ENCODE measurements at regions not wholly inside any gene's neighbourhood (a gene's known extent, or its start where the extent isn't known, plus 50 kb on each side); places are given as distances from the start of the nearest gene placed in this dataset.

DNA sequence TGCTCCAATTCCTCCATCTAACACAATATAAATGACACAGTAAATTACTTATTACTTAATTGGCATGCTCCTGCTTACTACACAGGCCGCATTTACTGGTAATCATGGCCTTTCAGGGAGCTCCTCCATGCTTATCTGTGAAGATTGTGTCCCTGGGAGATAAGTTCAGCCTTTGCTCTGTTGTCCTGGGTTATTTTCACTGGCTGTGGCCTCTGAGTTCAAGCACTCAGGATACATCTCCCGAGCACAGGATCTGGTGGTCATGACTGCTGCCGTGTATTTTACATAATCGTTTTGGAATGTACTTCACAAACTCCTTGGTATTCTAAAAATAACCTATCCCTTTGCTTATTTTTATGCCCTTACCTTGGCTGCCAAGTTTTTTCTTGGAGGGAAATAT lies 215.7 kb downstream of the ICE1 start:
- H3K27me3 ChIP-seq (ENCODE audit: control insufficient read depth, insufficient read depth, low read length): no peaks in the 10 kb centered on the region
- no peaks in the 10 kb centered on the region for H3K36me3 ChIP-seq (ENCODE audit: control insufficient read depth, insufficient read depth, low read length)
- H3K9ac ChIP-seq (ENCODE audit: low read length): no peak overlapping the region
- H3K9me3 ChIP-seq (ENCODE audit: control insufficient read depth, insufficient read depth, low read depth, low read length): no peaks in the 10 kb centered on the region
- H3K27ac ChIP-seq (ENCODE audit: low read depth, low read length): no peak overlapping the region
- H3K4me3 ChIP-seq (ENCODE audit: low read depth, low read length): no peak overlapping the region
- no peaks in the 10 kb centered on the region for H3K4me1 ChIP-seq (ENCODE audit: control insufficient read depth, insufficient read depth, low read length)

DNA sequence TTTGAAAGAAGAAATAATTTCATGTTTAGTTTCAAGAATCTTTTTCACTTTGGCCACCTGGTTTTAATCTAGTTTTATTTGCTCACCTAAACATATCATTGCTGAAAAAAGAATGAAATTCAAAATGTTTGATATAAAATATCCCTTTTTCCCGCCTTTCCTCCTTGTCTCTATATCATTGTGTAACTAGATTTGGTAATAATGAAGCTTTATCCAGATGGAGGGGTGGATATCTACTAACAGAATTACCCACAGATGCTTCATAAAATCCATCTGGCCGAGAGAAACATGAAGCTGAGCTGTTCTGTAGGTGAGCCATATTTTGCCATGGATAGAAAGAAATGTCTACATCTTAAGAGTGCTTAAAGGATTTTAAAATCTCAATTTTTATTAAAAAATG lies 214.7 kb downstream of the ICE1 start:
- H3K36me3 ChIP-seq (ENCODE audit: control insufficient read depth, insufficient read depth, low read length): no peaks in the 10 kb centered on the region
- H3K27me3 ChIP-seq (ENCODE audit: control insufficient read depth, insufficient read depth, low read length): no peaks in the 10 kb centered on the region
- no peak overlapping the region for H3K27ac ChIP-seq (ENCODE audit: low read depth, low read length)
- H3K4me1 ChIP-seq (ENCODE audit: control insufficient read depth, insufficient read depth, low read length): no peaks in the 10 kb centered on the region
- H3K9ac ChIP-seq (ENCODE audit: low read length): no peak overlapping the region
- H3K9me3 ChIP-seq (ENCODE audit: control insufficient read depth, insufficient read depth, low read depth, low read length): peaks cover 4% of the 10 kb centered on the region
- H3K4me3 ChIP-seq (ENCODE audit: low read depth, low read length): no peak overlapping the region

DNA sequence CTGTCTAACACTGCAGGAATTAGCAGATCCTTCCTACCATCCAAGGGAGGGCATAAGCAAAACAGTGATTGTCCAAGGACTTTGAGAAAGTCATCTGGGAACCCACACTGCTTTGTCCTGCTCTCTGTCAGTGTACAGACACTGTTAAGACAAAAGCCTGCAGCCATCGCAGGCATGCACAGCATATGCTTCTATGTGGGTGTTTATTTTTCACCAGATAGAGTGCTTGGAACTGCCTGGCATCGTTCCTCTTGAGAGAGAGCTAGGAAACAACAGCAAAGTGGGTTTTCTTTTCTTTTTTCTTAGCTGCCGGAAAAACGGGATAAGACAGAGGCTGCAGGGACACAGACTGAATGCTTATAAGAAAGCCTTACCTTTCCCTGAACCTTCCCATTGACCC lies 212.3 kb downstream of the ICE1 start:
- no peak overlapping the region for H3K4me3 ChIP-seq (ENCODE audit: low read depth, low read length)
- no peak overlapping the region for H3K27ac ChIP-seq (ENCODE audit: low read depth, low read length)
- no peaks in the 10 kb centered on the region for H3K27me3 ChIP-seq (ENCODE audit: control insufficient read depth, insufficient read depth, low read length)
- no peak overlapping the region for H3K9ac ChIP-seq (ENCODE audit: low read length)
- H3K4me1 ChIP-seq (ENCODE audit: control insufficient read depth, insufficient read depth, low read length): no peaks in the 10 kb centered on the region
- peaks cover 6% of the 10 kb centered on the region for H3K9me3 ChIP-seq (ENCODE audit: control insufficient read depth, insufficient read depth, low read depth, low read length)
- no peaks in the 10 kb centered on the region for H3K36me3 ChIP-seq (ENCODE audit: control insufficient read depth, insufficient read depth, low read length)

DNA sequence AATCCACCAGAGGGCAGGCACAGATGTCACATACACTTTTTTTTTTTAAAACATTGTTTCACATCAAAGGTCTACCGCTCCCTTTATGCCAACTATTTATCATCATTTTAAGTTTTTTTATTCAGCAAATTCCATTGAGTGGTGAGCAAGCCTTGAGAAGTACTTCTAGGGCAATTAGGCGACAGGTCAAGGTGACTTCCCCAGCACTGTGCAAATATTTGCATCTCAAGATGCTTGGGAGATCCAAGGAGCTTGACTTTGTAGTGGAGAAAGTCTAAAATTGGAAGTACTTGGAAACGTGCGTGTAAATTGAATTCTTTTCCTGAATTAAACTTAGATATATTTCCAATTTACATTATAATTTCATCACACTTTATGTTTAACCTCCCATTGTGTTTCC lies 211.1 kb downstream of the ICE1 start:
- no peaks in the 10 kb centered on the region for H3K4me1 ChIP-seq (ENCODE audit: control insufficient read depth, insufficient read depth, low read length)
- no peaks in the 10 kb centered on the region for H3K27me3 ChIP-seq (ENCODE audit: control insufficient read depth, insufficient read depth, low read length)
- no peak overlapping the region for H3K27ac ChIP-seq (ENCODE audit: low read depth, low read length)
- H3K9ac ChIP-seq (ENCODE audit: low read length): no peak overlapping the region
- H3K9me3 ChIP-seq (ENCODE audit: control insufficient read depth, insufficient read depth, low read depth, low read length): peaks cover 6% of the 10 kb centered on the region
- no peak overlapping the region for H3K4me3 ChIP-seq (ENCODE audit: low read depth, low read length)
- no peaks in the 10 kb centered on the region for H3K36me3 ChIP-seq (ENCODE audit: control insufficient read depth, insufficient read depth, low read length)

DNA sequence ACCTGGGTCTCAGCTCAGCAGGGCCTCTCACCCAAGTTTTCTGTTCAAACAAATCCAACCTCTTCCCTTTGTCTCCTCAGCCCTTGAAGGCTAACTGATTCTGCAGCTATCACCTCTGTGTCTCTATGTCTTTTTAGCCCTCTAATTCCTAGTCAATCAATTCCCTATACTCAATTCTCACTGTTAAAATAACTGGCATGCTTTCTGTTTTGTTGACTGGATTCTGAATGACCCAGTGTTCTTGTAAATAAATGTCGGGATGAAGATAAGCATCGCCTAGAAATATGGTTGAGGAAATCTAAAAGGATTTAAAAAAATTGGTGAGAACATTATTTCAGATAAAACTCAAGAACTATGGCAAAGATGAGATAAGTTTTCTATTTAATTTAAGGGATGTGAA lies 210.2 kb downstream of the ICE1 start:
- Histone ChIP-seq H3K9me3 (ENCODE audit: control insufficient read depth, insufficient read depth, low read depth, low read length) (peaks cover 8% of the 10 kb centered on the region), H3K4me3 (ENCODE audit: low read depth, low read length) (no peak overlapping the region), H3K27me3 (ENCODE audit: control insufficient read depth, insufficient read depth, low read length) (no peaks in the 10 kb centered on the region), H3K9ac (ENCODE audit: low read length) (no peak overlapping the region), H3K27ac (ENCODE audit: low read depth, low read length) (no peak overlapping the region), H3K4me1 (ENCODE audit: control insufficient read depth, insufficient read depth, low read length) (no peaks in the 10 kb centered on the region), H3K36me3 (ENCODE audit: control insufficient read depth, insufficient read depth, low read length) (no peaks in the 10 kb centered on the region)

DNA sequence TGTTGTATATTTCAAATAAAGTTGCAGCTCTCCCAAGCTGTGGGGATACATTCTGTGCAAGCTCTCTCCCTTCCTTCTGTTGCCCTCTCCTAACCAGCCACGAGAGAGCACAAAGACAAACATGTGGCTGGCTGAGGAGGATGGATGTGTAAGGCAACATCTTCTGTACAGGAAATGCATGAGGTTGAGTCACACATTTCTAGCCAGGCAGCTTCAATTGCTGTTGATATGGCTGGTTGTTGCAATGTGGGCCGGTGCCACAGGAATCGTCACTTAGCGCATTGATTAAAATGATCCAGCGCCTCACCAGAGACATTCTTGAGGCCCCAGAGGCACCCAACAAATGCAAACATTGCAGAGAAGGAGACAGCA lies 207.1 kb downstream of the ICE1 start:
- Histone ChIP-seq H3K9me3 (ENCODE audit: control insufficient read depth, insufficient read depth, low read depth, low read length) (peaks cover 21% of the 10 kb centered on the region), H3K27me3 (ENCODE audit: control insufficient read depth, insufficient read depth, low read length) (no peaks in the 10 kb centered on the region), H3K4me3 (ENCODE audit: low read depth, low read length) (no peak overlapping the region), H3K9ac (ENCODE audit: low read length) (no peak overlapping the region), H3K27ac (ENCODE audit: low read depth, low read length) (no peak overlapping the region), H3K36me3 (ENCODE audit: control insufficient read depth, insufficient read depth, low read length) (no peaks in the 10 kb centered on the region), H3K4me1 (ENCODE audit: control insufficient read depth, insufficient read depth, low read length) (no peaks in the 10 kb centered on the region)

DNA sequence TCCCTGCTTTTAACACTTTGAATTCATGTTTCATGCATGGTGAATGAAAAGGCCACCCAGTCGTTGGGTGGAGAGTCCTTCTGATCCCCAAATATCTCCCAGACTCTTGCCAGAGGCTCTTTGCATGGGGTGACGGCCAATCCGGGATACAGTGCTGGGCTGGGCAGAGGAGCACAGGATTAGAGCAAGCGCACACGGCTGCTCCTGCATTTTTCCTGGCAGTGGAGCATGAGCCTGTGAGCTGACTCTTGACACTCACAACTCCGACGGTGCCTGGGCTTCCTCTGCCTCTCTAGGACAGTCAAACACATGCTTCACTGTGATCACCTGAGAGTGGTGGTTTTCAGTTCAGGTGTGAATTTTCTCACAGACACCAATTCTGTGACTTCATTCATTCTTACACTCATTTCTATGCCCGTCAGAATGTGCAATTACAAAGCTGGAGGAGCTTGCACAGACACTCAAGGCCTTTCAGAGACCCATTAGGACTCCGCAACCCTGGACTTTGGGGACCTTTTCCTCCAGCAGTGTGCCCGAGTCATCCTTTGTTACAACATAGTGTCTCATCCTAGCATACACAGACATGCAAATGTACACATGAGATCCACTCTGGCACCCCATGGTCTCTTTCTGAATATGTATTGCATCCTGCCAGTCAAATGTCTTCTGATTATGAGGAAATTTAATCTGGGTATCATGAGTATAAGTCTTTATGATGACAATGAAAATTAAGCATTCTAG lies 206.6 kb downstream of the ICE1 start:
- Histone ChIP-seq H3K4me1 (ENCODE audit: control insufficient read depth, insufficient read depth, low read length) (no peaks in the 10 kb centered on the region), H3K27ac (ENCODE audit: low read depth, low read length) (no peak overlapping the region), H3K9me3 (ENCODE audit: control insufficient read depth, insufficient read depth, low read depth, low read length) (peaks cover 25% of the 10 kb centered on the region), H3K36me3 (ENCODE audit: control insufficient read depth, insufficient read depth, low read length) (no peaks in the 10 kb centered on the region), H3K9ac (ENCODE audit: low read length) (no peak overlapping the region), H3K4me3 (ENCODE audit: low read depth, low read length) (no peak overlapping the region), H3K27me3 (ENCODE audit: control insufficient read depth, insufficient read depth, low read length) (no peaks in the 10 kb centered on the region)

DNA sequence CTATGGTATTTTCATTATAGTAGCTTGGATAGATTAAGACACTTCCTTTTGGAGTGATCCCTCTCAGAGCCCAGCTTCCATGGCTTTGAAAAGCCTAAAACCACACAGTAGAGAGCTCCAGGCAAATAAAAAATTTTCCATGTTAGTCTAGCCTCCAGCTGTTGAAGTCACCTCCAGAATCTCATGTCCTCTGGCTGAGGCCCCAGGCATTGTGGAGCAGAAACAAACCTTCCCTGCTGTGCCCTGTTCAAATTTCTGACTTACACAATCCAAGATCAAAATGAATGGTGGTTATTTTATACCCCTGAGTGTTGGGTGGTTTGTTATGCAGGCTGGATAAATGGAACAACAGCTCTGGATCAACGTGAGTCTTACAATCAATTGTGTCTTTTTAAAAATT lies 203.9 kb downstream of the ICE1 start:
- Histone ChIP-seq H3K36me3 (ENCODE audit: control insufficient read depth, insufficient read depth, low read length) (no peaks in the 10 kb centered on the region), H3K27ac (ENCODE audit: low read depth, low read length) (no peak overlapping the region), H3K9me3 (ENCODE audit: control insufficient read depth, insufficient read depth, low read depth, low read length) (peaks cover 46% of the 10 kb centered on the region), H3K4me1 (ENCODE audit: control insufficient read depth, insufficient read depth, low read length) (no peaks in the 10 kb centered on the region), H3K27me3 (ENCODE audit: control insufficient read depth, insufficient read depth, low read length) (no peaks in the 10 kb centered on the region), H3K9ac (ENCODE audit: low read length) (no peak overlapping the region), H3K4me3 (ENCODE audit: low read depth, low read length) (no peak overlapping the region)

DNA sequence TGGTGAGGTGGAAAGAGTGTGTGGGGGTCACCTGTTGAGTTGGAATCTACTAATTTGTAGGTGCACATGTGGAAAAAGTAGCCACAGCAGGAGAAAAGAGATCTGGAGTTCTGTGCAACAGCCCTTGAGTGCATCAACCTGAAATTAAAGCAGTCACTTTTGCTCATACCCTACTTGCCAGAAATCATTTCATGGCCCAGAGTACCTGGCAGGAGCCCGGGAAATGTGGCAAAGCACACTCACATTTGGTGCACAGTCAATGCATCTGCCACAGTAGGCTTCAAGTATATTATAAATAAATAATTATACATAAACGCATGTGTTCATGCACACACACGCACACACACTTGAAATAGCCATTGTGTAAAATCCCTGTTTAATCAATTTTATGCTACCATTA lies 203.0 kb downstream of the ICE1 start:
- no peaks in the 10 kb centered on the region for H3K27me3 ChIP-seq (ENCODE audit: control insufficient read depth, insufficient read depth, low read length)
- peaks cover 52% of the 10 kb centered on the region for H3K9me3 ChIP-seq (ENCODE audit: control insufficient read depth, insufficient read depth, low read depth, low read length)
- no peaks in the 10 kb centered on the region for H3K4me1 ChIP-seq (ENCODE audit: control insufficient read depth, insufficient read depth, low read length)
- no peak overlapping the region for H3K4me3 ChIP-seq (ENCODE audit: low read depth, low read length)
- H3K27ac ChIP-seq (ENCODE audit: low read depth, low read length): no peak overlapping the region
- H3K36me3 ChIP-seq (ENCODE audit: control insufficient read depth, insufficient read depth, low read length): no peaks in the 10 kb centered on the region
- no peak overlapping the region for H3K9ac ChIP-seq (ENCODE audit: low read length)

DNA sequence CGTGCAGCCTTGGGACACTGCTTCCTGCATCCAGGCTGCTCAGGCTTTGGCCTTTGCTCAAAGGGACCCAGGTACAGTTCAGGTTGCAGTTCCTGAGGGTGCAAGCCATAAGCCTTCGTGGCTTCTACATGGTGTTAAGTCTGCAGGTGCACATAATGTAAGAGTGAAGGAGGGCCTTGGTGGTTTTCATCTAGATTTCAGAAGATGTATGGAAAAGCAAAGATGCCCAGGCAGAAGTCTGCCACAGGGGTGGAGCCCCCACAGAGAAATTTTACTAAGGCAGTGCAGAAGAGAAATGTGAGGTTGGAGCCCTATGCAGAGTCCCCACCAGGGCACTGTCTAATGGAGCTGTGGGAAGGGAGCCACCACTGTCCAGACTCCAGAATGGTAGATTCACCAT lies 200.9 kb downstream of the ICE1 start:
- Histone ChIP-seq H3K27ac (ENCODE audit: low read depth, low read length) (no peak overlapping the region), H3K4me1 (ENCODE audit: control insufficient read depth, insufficient read depth, low read length) (no peaks in the 10 kb centered on the region), H3K4me3 (ENCODE audit: low read depth, low read length) (no peak overlapping the region), H3K27me3 (ENCODE audit: control insufficient read depth, insufficient read depth, low read length) (no peaks in the 10 kb centered on the region), H3K9ac (ENCODE audit: low read length) (no peak overlapping the region), H3K9me3 (ENCODE audit: control insufficient read depth, insufficient read depth, low read depth, low read length) (peaks cover 55% of the 10 kb centered on the region), H3K36me3 (ENCODE audit: control insufficient read depth, insufficient read depth, low read length) (no peaks in the 10 kb centered on the region)

DNA sequence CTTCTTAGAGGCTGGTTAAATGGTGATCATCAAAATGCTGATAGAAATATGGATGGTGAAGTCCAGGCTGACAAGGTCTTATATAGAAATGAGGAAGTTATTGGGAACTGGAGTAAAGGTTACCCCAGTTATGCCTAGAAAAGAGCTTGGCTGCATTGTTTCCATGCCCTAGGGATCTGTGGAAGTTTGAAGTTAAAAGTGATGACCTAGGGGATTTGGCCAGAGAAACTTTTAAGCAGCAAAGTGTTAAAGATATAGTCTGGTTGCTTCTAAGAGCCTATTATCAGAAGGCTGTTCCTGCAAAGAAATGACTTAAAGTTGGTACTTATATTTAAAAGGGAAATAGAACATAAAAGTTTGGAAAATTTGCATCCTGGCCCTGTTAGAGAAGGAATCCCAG lies 200.3 kb downstream of the ICE1 start:
- no peaks in the 10 kb centered on the region for H3K27me3 ChIP-seq (ENCODE audit: control insufficient read depth, insufficient read depth, low read length)
- H3K9ac ChIP-seq (ENCODE audit: low read length): no peak overlapping the region
- peaks cover 54% of the 10 kb centered on the region for H3K9me3 ChIP-seq (ENCODE audit: control insufficient read depth, insufficient read depth, low read depth, low read length)
- H3K4me1 ChIP-seq (ENCODE audit: control insufficient read depth, insufficient read depth, low read length): no peaks in the 10 kb centered on the region
- no peak overlapping the region for H3K27ac ChIP-seq (ENCODE audit: low read depth, low read length)
- no peaks in the 10 kb centered on the region for H3K36me3 ChIP-seq (ENCODE audit: control insufficient read depth, insufficient read depth, low read length)
- H3K4me3 ChIP-seq (ENCODE audit: low read depth, low read length): no peak overlapping the region

DNA sequence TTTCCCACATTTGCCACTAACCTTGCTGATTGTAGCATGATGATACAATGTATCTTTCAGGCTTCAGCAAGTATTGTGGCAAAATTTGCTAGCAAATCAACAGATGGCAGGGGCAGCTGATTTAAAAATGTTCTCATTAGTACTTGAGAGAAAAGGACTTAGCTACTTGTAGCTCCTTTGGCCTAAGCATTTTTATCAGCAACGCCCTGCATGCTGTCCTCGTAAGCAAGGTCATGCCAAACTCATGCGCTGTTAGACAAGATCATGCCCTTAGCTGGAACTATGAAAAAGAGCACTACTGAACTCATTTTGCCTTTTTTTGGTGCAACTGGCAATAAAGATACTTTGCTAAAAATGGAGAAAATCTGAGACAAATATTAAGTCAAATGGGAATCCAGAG lies 197.1 kb downstream of the ICE1 start:
- Histone ChIP-seq H3K4me1 (ENCODE audit: control insufficient read depth, insufficient read depth, low read length) (no peaks in the 10 kb centered on the region), H3K36me3 (ENCODE audit: control insufficient read depth, insufficient read depth, low read length) (no peaks in the 10 kb centered on the region), H3K9ac (ENCODE audit: low read length) (no peak overlapping the region), H3K9me3 (ENCODE audit: control insufficient read depth, insufficient read depth, low read depth, low read length) (peaks cover 39% of the 10 kb centered on the region), H3K4me3 (ENCODE audit: low read depth, low read length) (no peak overlapping the region), H3K27me3 (ENCODE audit: control insufficient read depth, insufficient read depth, low read length) (no peaks in the 10 kb centered on the region), H3K27ac (ENCODE audit: low read depth, low read length) (no peak overlapping the region)
